GM21528 (cell line): ENCODE measurements at regions not wholly inside any gene's neighbourhood (a gene's known extent, or its start where the extent isn't known, plus 50 kb on each side); places are given as distances from the start of the nearest gene placed in this dataset.

Experiments used
- ATAC-seq: cut with Tn5 transposase; IDR thresholded peaks from one replicate; pipeline ENCODE4 v1.9.1; 2021; ENCODE audit warnings: mild to moderate bottlenecking, moderate library complexity; ENCODE audit not compliant: unreplicated experiment, low FRiP score

DNA sequence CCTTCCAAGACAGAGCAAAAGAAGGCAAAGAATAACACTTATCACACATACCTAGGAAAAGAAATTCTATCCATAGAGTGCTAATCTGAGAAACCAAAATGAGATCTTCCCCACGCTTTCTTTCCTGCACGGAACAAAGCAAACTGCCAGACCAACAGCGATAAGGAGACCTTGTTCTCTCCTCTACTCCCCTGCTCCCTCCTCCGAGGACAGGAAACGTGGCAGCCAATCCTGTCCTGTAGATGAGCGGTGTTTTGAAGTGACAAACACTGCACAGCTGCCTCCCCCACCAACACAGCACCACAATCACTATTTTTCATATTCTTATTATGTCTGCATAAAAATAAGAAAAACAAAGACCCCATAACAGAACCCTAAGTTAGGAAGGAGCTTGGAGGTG is 113.9 kb upstream of the IRS2 start:
- no peak for ATAC-seq

DNA sequence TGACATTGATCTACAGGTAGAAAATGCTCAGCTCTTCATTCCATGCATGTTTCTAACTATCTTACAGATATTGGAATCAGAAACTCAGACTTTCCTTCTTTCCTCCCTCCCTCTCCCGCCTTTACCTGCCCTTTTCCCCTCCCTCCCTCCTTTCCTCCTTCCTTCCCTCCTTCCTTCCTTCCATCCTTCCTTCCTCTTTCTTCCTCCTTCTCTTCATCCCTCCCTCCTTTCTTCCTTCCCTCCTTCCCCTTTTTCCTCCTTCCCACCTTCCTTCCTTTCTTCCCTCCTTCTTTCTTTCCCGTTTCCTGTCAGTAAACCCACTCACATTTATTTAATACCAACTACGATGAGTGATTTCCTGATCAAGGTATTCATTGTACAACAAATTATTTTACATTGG is 113.4 kb upstream of the IRS2 start:
- no peak for ATAC-seq

GRCh38 chr13:109899316-109899715 is 112.9 kb upstream of the IRS2 start:
- ATAC-seq: no peak

GRCh38 chr13:109897988-109898624 is 111.7 kb upstream of the IRS2 start:
- no peak for ATAC-seq

GRCh38 chr13:109892101-109892500 is 105.7 kb upstream of the IRS2 start:
- no peak for ATAC-seq

- no peak for ATAC-seq
Measured at GRCh38 chr13:109885235-109885634, 98.9 kb upstream of the IRS2 start.

- no peak for ATAC-seq
Measured at GRCh38 chr13:109884462-109884861, 98.1 kb upstream of the IRS2 start.

- no peak for ATAC-seq
Measured at GRCh38 chr13:109883181-109884180, 97.1 kb upstream of the IRS2 start.

DNA sequence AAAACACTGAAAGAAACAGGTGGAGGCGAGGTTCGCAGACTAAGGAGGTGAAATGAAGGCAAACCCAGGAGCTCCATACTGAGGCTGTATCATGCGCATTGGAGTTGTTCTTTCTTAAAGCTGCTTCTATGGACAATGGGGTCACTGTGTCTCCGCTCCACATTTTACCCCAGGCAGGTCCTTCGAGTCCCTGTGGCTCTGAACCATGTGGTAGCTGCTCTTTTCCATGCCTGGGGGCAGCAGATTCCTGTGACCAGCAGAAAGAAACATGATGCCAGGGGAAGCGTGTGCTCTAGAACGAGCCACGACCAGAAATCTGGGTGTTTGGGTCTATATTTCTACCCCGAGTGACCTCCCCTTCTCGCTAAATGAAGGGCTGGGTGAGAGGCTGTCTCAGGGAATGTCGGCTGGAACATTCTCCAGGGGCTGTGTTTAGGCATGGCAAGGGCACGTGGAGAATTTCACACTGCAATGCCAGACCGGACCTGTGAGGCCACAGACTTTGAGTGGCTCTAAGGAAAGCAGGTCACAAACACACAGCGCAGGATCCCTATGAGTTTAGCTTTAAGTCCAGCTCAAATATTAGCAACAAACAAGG is 95.7 kb upstream of the IRS2 start:
- no peak for ATAC-seq

GRCh38 chr13:109881347-109881725 is 95.0 kb upstream of the IRS2 start:
- no peak for ATAC-seq

DNA sequence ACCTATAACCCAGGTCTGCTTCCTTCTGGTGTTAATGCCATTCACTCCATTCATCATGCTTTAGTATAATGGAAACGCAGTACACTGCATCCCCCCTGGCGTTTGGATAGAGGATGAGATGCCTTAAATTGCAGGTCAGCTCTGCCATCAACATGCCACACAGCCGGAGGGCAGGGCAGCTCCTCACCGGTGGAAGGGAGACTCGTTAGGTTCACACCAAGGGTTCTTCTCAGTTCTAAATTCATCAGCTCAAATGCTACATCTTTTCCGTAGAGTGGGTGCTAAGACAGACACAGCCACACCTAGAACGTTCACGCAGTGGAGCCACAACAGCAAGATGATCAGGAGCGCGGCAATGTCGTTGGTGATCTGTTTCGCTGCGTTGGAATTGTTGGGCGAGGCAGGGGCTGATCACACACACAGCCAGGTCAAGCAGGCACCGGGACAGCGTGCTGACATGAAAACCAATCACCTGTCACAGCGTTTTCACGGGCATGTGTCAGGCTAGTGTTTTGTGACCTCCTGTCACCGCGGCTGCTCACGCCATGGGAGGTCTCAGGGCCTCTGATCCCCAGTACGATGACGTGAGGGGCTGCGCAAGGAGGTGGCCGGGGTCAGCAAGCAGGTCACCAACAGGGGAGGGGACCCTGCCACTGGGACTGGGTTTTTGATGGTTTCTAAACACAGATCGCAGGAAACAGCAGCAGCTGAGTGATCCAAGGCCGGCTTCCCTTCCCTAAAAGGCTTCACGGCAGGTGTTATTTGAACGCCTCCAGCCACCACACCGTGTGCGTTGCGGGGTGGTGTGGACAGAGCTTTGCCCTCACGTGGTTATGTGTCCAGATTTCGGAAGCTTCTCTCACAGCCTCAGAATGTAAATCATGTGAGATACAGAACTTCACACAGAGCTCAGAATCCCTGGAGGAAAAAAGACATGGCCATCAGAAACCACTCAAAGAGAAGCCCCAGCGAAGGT is 94.3 kb upstream of the IRS2 start:
- ATAC-seq: no peak

GRCh38 chr13:109879338-109879737 is 93.0 kb upstream of the IRS2 start:
- no peak for ATAC-seq

DNA sequence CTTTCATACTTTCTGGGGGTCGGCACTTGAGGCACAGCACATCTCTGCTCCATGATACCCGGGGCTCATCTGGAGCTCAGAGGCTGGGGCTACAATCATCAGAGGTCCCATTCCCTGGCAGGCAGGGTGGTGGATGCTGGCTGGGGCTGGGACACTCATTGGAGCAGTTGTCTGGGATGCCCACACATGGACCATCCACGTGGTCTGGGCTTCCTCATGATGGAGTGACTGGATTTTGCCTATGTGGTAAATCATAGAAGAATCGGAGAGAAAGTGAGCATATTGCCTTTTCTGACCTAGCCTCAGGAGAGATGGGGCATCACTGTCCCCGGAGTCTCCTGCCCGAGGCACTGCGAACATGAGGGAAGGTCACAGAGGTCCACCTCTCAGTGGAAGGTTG is 91.4 kb upstream of the IRS2 start:
- no peak for ATAC-seq

GRCh38 chr13:109875746-109876145 is 89.4 kb upstream of the IRS2 start:
- no peak for ATAC-seq

GRCh38 chr13:109874484-109875454 is 88.4 kb upstream of the IRS2 start:
- no peak for ATAC-seq

DNA sequence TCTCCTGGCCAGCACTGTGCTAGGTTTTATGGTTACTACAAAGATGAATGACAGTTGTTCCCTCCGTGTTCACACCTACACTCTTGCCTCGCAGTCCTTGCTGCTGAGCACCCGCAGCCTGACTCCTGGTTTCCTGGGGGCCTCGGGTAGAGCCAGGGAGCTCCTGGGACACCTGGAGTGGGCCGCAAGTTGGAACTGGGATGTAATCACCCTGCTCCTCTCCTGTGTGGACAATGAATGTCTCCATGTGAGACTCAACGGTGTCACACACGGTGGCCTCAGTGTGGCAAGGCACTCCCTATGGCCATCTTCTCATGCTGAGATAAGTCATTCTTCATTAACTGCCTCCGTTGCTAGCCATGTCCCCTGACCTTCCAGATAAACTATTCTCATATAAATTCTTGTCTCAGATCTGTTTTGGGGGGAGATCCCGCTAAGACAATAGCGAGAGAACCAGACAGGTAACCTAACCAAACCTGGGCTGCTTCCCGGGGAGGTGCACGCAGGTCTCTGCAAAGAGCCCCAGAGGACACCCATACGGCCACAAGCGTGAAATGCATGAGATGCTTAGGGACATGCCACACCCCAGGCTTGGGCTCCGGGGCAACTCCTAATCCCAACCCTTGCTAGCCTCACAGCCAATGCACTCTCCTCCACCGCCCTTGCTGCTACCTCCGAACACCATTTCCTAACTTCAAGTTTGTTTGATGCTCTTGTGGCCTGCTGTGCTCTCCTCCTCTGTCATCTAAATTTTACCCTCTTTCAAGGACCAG is 87.2 kb upstream of the IRS2 start:
- no peak for ATAC-seq

GRCh38 chr13:109872864-109873263 is 86.5 kb upstream of the IRS2 start:
- ATAC-seq: no peak

DNA sequence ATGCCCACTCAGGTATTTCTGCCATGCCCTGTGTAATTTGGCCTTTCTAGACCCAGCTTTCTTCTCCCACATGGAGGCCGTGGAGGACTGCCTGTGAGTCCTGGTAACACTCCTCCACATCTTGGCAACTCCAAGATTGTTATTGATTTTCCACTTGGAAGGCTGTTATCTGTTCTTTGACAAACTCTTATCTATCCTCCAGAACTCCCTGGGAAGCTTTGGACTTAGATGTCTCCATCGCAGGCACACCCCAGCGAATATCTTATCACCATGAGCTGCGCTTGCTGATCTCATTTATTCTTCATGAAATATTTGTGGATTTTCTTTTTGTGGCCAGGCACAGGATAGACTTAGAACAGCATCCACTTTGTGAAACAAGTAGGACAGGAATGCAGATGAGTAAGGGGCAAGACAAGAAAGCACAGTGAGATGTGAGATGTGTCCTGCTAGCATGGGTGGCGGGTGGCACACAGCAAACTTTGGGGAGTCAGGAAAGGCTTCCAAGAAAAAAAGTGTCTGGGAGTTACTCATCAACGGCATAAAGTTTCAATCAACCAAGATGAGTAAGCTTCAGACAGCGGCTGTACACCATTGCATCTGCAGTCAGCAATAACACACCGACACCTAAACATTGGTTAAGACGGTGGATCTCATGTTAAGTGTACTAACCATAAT is 84.5 kb upstream of the IRS2 start:
- no peak for ATAC-seq
